CD4-positive, alpha-beta T cell treated with Interleukin-17A for 4 hours (primary cell): ENCODE measurements at regions not wholly inside any gene's neighbourhood (a gene's known extent, or its start where the extent isn't known, plus 50 kb on each side); places are given as distances from the start of the nearest gene placed in this dataset.

Source experiments
- DNase-seq: peaks from one replicate; pipeline ENCODE4 v3.0.0-alpha.2; 2020; ENCODE audit warnings: mixed read lengths

GRCh38 chr3:104598848-104599511 lies 767.7 kb upstream of the ALCAM start:
- DNase-seq = no peak

- no peak for DNase-seq
Measured at GRCh38 chr3:104604326-104605010, 762.2 kb upstream of the ALCAM start.

- no peak for DNase-seq
Measured at GRCh38 chr3:104606812-104607211, 759.9 kb upstream of the ALCAM start.

- no peak for DNase-seq
Measured at GRCh38 chr3:104610730-104611652, 755.7 kb upstream of the ALCAM start.

- no peak for DNase-seq
Measured at GRCh38 chr3:104612218-104612617, 754.5 kb upstream of the ALCAM start.

GRCh38 chr3:104614564-104614963 lies 752.1 kb upstream of the ALCAM start:
- no peak for DNase-seq

GRCh38 chr3:104628185-104628789 lies 738.4 kb upstream of the ALCAM start:
- DNase-seq = no peak

GRCh38 chr3:104629038-104629437 lies 737.7 kb upstream of the ALCAM start:
- DNase-seq = no peak

- DNase-seq = no peak
Measured at GRCh38 chr3:104631254-104631653, 735.5 kb upstream of the ALCAM start.

GRCh38 chr3:104632521-104632920 lies 734.2 kb upstream of the ALCAM start:
- no peak for DNase-seq

GRCh38 chr3:104632947-104633346 lies 733.8 kb upstream of the ALCAM start:
- DNase-seq = no peak

- no peak for DNase-seq
Measured at GRCh38 chr3:104635872-104636580, 730.7 kb upstream of the ALCAM start.

GRCh38 chr3:104642827-104643226 lies 723.9 kb upstream of the ALCAM start:
- DNase-seq = no peak

GRCh38 chr3:104646196-104646595 lies 720.5 kb upstream of the ALCAM start:
- no peak for DNase-seq

GRCh38 chr3:104648823-104649222 lies 717.9 kb upstream of the ALCAM start:
- no peak for DNase-seq

- no peak for DNase-seq
Measured at GRCh38 chr3:104669083-104669482, 697.6 kb upstream of the ALCAM start.

GRCh38 chr3:104672331-104672730 lies 694.4 kb upstream of the ALCAM start:
- no peak for DNase-seq

- no peak for DNase-seq
Measured at GRCh38 chr3:104673981-104674380, 692.7 kb upstream of the ALCAM start.

- no peak for DNase-seq
Measured at GRCh38 chr3:104676241-104676640, 690.5 kb upstream of the ALCAM start.

- no peak for DNase-seq
Measured at GRCh38 chr3:104677932-104678331, 688.8 kb upstream of the ALCAM start.

- DNase-seq = no peak
Measured at GRCh38 chr3:104685492-104685891, 681.2 kb upstream of the ALCAM start.

- no peak for DNase-seq
Measured at GRCh38 chr3:104687362-104687761, 679.3 kb upstream of the ALCAM start.

- DNase-seq = no peak
Measured at GRCh38 chr3:104696470-104696869, 670.2 kb upstream of the ALCAM start.
